HG03103 (cell line): ENCODE measurements at regions not wholly inside any gene's neighbourhood (a gene's known extent, or its start where the extent isn't known, plus 50 kb on each side); places are given as distances from the start of the nearest gene placed in this dataset.
"Not testable (repeated sequence)": the region's sequence is repeated elsewhere in the genome, so short reads cannot be mapped to it uniquely, and the experiment has no call there.

Experiments
- ATAC-seq: cut with Tn5 transposase; IDR thresholded peaks from one replicate; pipeline ENCODE4 v1.9.1; 2021; ENCODE audit warnings: low read depth; ENCODE audit not compliant: unreplicated experiment

GRCh38 chr3:87625876-87626275, 349.5 kb upstream of the POU1F1 start:
- ATAC-seq = no peak

GRCh38 chr3:87624860-87625259, 348.5 kb upstream of the POU1F1 start:
- no peak for ATAC-seq

GRCh38 chr3:87621667-87622066, 345.3 kb upstream of the POU1F1 start:
- ATAC-seq = no peak

GRCh38 chr3:87615506-87615905, 339.1 kb upstream of the POU1F1 start:
- ATAC-seq = no peak

- ATAC-seq = no peak
Observed at GRCh38 chr3:87614998-87615397, 338.6 kb upstream of the POU1F1 start.

- ATAC-seq = no peak
Observed at GRCh38 chr3:87607234-87607633, 330.9 kb upstream of the POU1F1 start.

- no peak for ATAC-seq
Observed at GRCh38 chr3:87595798-87596197, 319.4 kb upstream of the POU1F1 start.

- ATAC-seq = no peak
Observed at GRCh38 chr3:87581240-87581639, 304.9 kb upstream of the POU1F1 start.

GRCh38 chr3:87576752-87577151, 300.4 kb upstream of the POU1F1 start:
- ATAC-seq = no peak

- ATAC-seq = no peak
Observed at GRCh38 chr3:87575550-87575949, 299.2 kb upstream of the POU1F1 start.

- no peak for ATAC-seq
Observed at GRCh38 chr3:87568331-87568730, 291.9 kb upstream of the POU1F1 start.

- ATAC-seq = no peak
Observed at GRCh38 chr3:87564438-87564837, 288.1 kb upstream of the POU1F1 start.

GRCh38 chr3:87563712-87564111, 287.3 kb upstream of the POU1F1 start:
- ATAC-seq = no peak

GRCh38 chr3:87558492-87558891, 282.1 kb upstream of the POU1F1 start:
- no peak for ATAC-seq

- no peak for ATAC-seq
Observed at GRCh38 chr3:87555290-87555689, 278.9 kb upstream of the POU1F1 start.

GRCh38 chr3:87553058-87553457, 276.7 kb upstream of the POU1F1 start:
- ATAC-seq = no peak

GRCh38 chr3:87550892-87551291, 274.5 kb upstream of the POU1F1 start:
- ATAC-seq = no peak

- ATAC-seq = no peak
Observed at GRCh38 chr3:87549208-87549607, 272.8 kb upstream of the POU1F1 start.

- ATAC-seq = no peak
Observed at GRCh38 chr3:87548271-87548670, 271.9 kb upstream of the POU1F1 start.

GRCh38 chr3:87546216-87546615, 269.8 kb upstream of the POU1F1 start:
- ATAC-seq = no peak

- not testable (repeated sequence) for ATAC-seq
Observed at GRCh38 chr3:87543408-87543807, 267.0 kb upstream of the POU1F1 start.

- no peak for ATAC-seq
Observed at GRCh38 chr3:87541723-87542122, 265.3 kb upstream of the POU1F1 start.

GRCh38 chr3:87538722-87539121, 262.3 kb upstream of the POU1F1 start:
- ATAC-seq = not testable (repeated sequence)
